ENCODE measurements at regions not wholly inside any gene's neighbourhood (a gene's known extent, or its start where the extent isn't known, plus 50 kb on each side); places are given as distances from the start of the nearest gene placed in this dataset.

GRCh38 chr7:35339811-35340210, 85.9 kb upstream of the TBX20 start:
- no peak for DNase-seq (ENCODE audit: low spot score)

GRCh38 chr7:35336444-35336843, 82.5 kb upstream of the TBX20 start:
- DNase-seq (ENCODE audit: low spot score): no peak

GRCh38 chr7:35334506-35334905, 80.6 kb upstream of the TBX20 start:
- no peak for DNase-seq (ENCODE audit: low spot score)

GRCh38 chr7:35333265-35333664, 79.4 kb upstream of the TBX20 start:
- no peak for DNase-seq (ENCODE audit: low spot score)

- no peak for DNase-seq (ENCODE audit: low spot score)
Observed at GRCh38 chr7:35331730-35332678, 78.1 kb upstream of the TBX20 start.

DNA sequence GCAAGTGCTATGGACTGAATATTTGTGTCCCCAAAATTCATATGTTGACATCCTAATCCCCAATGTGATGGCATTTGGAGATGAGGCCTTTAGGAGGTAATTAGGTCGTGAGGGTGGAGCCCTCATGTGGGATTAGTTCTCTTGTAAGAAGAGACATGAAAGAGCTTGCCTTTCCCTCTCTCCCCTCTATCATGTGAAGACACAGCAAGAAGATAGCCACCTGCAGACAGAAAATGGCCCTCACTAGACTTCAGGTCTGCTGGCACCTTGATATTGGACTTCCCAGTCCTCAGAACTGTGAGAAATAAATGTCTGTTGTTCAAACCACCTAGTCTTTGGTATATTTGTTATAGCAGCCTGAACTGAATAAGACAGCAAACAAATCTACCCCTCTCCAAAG, 75.1 kb upstream of the TBX20 start:
- no peak for DNase-seq (ENCODE audit: low spot score)

DNA sequence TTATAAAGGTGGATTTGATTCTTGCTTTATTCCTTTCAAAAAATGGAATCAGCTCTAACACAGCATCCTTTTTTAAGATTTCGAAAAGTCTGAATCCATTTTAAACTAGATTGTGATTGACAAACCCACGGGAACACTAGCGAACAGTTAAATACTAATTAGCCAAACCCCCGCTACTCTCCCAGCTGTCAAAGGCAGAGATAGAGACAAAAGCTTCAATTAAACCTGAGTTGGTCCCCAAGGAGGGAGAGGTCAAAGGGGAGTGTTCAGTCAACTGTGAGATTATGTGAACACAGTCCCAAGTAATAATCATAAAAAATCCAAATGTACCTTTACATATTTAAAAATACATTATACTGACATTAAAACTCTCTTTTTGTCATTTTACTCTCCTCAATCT, 65.7 kb upstream of the TBX20 start:
- DNase-seq (ENCODE audit: low spot score): no peak

DNA sequence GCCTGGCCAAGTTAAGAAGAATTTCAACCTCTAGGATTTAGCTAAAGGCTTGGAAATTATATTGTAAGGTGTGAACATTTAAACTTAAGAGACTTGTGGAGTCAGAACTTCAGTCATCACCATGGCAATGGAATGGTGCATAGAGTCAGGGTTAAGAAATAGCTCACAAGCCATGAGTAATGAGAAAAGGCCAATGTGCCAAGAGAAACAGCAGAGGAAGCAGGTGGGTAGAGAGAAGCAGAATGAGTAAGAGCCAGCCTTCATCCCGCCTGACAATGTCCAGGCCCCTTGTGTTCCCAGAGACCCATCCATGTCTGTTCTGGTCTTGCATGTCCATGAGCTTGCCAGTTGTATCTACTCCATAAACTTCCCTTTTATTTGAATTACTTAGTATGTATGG, 62.6 kb upstream of the TBX20 start:
- no peak for DNase-seq (ENCODE audit: low spot score)

GRCh38 chr7:35315517-35315916, 61.6 kb upstream of the TBX20 start:
- DNase-seq (ENCODE audit: low spot score): no peak

GRCh38 chr7:35314354-35314753, 60.5 kb upstream of the TBX20 start:
- DNase-seq (ENCODE audit: low spot score): no peak

DNA sequence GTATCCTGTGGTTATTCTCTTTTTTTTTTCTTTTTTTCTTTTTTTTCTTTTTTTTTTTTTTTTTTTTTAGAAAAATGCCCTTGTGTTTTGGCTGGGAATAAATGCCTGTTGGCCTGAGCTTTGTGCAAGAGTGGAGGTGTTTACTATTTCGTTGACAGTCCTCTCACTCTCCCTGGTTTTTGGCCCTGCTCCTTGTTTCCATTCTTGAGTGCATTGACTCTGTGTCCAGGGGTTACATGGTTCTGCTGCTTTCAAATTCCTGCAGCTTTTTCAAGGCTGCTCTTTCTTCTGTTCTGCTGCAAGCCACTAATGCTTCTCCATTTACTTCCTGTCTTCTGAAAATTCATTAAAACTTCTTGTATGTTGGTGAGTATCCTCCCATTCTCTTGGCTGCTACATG, 59.7 kb upstream of the TBX20 start:
- DNase-seq (ENCODE audit: low spot score): peak; percentile 5

Measured in cerebellar cortex (tissue), 1 donor.